AG08396 (cell line): ENCODE measurements at regions not wholly inside any gene's neighbourhood (a gene's known extent, or its start where the extent isn't known, plus 50 kb on each side); places are given as distances from the start of the nearest gene placed in this dataset.
"Not testable (repeated sequence)": the region's sequence is repeated elsewhere in the genome, so short reads cannot be mapped to it uniquely, and the experiment has no call there.

Experiments
- DNase-seq: peaks from one replicate; pipeline ENCODE4 v3.0.0; 2012; ENCODE audit warnings: low spot score, mixed read lengths

GRCh38 chr15:35695003-35695402 is 149.0 kb upstream of the DPH6 start:
- DNase-seq = no peak

DNA sequence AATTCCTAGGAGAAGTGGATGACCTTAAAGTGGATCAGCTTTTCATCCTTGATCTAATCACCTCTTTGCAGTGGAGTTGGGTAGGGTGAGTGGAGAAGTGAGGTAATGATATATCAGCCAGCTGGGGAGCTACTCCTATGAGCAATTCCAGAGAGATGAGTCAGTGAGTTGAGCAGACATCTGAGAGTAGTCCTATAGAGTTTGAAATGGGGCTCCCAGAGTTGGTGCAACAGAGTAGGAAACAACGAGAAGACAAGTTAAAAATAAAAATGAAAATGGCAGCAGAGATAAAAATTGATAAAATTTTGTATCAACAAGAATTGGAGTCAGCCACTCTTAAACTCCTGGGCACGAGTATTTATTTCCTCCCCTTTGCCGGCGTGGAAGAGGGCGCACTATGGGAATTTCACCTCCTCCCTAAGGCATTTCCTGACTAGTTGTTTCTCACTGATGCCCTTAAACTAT is 150.8 kb upstream of the DPH6 start:
- peak; percentile 38 for DNase-seq

- peak; percentile 41 for DNase-seq
These were observed 151.8 kb upstream of the DPH6 start for GRCh38 chr15:35697549-35698299.

GRCh38 chr15:35698331-35698730 is 152.4 kb upstream of the DPH6 start:
- no peak for DNase-seq

- DNase-seq = no peak
These were observed 153.1 kb upstream of the DPH6 start for GRCh38 chr15:35698966-35699575.

DNA sequence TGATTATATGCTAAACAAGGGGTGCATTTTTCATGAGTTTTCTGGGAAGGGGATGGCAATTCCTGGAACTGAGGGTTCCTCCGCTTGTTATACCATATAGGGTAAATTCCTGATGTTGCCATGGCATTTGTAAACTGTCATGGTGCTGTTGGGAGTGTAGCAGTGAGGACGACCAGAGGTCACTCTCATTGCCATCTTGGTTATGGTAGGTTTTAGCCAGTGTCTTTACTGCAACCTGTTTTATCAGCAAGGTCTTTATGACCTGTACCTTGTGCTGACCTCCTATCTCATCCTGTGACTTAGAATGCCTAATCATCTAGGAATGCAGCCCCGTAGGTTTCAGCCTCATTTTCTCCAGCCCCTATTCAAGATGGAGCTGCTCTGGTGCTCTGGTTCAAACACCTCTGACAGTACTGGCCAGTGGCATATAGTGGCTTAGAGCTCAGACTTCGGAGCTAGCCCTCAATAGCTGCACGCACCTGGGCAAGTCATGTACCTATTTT is 154.2 kb upstream of the DPH6 start:
- not testable (repeated sequence) for DNase-seq

DNA sequence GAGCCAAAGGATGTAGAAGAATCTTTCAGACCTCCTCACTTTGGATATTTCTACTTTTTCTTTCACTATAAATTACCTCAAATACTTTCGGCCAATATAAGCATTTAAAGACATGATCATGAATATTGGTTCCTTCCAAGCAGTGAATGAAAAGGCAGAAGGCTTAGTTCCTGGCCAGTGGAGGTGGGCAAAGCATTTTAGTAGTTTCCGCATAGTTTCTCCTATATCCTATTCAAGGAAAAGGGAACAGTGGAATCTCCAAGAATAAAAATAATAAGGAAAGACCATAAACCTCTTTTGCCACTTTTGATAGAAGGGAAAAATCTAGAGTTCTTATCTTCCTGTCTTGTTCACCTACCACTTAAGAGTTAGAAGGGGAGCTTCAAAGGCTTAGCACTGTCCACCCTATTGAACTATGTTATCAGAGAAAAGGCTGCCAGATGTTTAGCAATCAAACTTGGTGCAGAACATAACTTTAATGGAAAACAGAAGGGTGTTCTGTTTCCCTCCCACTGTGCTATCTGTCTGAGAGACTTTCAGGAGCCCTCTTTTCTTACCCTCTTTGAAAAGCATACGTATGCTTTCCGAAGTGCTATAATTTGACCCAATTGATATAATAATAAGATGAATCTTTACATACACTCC is 155.6 kb upstream of the DPH6 start:
- DNase-seq = no peak

GRCh38 chr15:35702946-35703495 is 157.1 kb upstream of the DPH6 start:
- DNase-seq = no peak

DNA sequence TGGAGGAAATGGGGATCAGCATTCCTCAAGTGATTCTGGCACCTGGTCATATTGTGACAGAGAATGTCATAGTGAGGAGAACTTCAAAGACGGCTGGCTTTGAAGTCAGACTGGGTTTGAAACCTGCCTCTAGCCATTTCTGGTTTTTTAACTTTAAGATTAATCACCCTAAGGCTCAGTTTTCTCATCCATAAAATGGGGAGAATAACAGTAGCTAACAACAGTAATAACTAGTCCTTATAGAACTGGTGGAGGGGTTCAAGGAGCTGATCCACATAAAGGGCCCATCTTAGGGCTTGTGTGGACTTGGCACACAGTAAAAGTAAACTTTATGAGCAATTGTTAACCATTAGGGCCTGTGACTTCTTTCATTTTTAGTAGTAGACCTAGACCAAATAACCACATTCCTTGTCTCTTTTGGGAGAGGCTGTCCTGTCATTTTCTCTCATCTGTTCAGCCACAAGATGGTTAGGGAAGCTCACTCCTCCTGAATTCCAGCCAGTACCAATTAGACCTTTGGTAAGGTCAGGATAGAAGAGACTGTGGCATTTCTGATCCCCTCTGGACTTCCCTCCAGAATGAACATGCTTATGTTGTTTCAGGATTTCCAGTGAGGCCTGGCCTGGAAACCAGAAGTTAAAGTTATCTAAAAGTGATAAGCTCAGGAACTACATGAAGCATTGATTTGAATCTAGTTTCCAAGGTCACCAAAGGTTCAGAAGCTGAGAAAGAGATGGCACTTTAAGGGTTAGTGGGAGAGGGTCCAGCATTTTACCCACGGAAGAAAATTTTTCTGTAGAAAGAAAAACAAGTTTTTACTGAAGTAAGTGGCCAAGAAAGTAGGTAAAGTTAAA is 159.3 kb upstream of the DPH6 start:
- DNase-seq = no peak

- no peak for DNase-seq
These were observed 160.1 kb upstream of the DPH6 start for GRCh38 chr15:35705884-35706585.

- no peak for DNase-seq
These were observed 167.0 kb upstream of the DPH6 start for GRCh38 chr15:35712956-35713355.

- no peak for DNase-seq
These were observed 167.8 kb upstream of the DPH6 start for GRCh38 chr15:35713733-35714132.

DNA sequence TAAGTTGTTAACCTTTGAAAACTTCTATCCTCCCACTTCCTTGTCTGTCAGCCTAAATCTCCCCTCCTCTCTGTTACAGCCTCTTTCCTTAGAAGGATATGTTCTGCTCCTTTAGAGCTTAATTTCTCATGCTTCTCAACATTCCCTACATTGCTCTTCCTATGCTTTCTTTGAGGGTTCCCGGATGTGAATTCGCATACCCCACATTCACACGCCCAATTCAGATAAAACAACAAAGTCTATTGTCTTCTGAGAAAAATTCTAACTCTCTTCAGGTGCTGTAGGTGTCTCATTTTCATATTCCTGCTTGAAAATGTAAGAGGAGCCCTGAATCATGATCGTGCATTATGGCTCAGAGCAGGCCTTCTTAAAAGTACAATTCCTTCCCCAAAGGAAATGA is 171.8 kb upstream of the DPH6 start:
- DNase-seq = no peak

- no peak for DNase-seq
These were observed 174.1 kb upstream of the DPH6 start for GRCh38 chr15:35720019-35720418.

DNA sequence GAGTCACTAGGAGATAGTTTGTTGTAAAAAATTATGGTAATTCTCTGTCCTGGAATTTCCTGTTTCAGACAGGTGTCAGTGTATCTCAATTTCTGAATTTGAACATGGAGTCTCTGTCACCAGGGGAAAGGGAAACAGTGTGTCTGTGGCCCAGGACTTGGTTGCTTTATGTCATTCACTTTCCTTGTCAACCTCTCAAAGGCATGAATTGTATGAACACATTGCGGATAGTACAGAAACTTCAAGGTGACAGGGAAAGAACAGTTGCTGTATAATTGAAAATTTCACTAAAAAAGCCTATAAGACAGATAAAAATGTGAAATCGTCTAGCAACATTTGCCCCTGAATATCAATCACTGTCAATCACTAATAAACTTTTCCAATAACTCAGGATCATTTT is 175.0 kb upstream of the DPH6 start:
- DNase-seq = no peak

GRCh38 chr15:35721751-35722150 is 175.8 kb upstream of the DPH6 start:
- DNase-seq = no peak

DNA sequence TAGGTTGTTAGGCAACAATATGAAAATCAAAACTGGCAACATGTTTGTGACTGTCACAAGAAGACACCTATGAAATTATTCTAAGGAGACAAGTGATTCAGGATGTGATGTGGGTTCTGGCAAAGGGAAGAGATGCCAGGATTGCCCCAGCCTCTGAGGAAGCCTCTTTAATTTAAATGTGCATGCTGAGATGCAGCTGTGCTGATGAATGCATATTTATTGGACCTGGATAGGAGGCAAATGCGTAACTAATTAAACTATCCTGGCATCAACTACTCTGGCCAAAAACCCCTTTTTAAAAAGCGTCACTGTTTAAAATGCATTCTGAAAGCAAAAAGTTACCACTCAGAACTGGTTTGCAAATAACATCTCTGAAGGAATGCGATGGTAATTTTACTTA is 176.5 kb upstream of the DPH6 start:
- DNase-seq = no peak

DNA sequence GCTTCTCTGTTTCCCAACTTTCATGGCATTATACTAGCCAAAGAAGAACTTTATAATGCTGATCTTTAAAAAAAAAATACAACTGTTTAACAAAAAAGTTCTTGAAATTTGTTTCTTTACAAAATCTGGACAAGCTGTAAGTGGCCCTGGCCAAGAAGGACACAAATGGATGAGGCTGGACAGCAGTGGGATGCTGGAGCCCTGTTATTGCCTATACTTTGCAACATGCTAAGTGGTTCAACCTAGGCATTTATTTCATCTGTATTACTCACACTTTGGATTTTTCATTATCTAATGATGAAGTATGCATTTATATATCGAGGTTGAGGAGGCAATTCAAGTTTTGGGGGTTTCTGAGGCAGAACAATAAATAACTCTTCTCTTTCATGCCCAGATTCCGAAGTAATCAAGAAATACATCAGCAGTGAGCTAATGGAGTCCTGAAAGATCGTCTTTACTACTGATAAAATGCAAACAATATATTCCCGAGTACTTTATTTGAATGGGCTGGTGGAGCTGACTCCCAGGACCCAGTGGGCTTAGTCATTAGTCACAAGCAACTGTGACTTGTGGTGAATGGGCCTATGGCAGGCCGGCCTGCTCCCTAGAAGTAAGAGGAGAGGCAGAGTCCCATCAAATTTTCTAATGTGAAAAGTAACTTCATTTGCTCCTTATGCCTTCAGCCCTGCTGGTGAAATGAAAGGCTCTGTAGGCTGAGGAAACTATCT is 177.3 kb upstream of the DPH6 start:
- DNase-seq = no peak

DNA sequence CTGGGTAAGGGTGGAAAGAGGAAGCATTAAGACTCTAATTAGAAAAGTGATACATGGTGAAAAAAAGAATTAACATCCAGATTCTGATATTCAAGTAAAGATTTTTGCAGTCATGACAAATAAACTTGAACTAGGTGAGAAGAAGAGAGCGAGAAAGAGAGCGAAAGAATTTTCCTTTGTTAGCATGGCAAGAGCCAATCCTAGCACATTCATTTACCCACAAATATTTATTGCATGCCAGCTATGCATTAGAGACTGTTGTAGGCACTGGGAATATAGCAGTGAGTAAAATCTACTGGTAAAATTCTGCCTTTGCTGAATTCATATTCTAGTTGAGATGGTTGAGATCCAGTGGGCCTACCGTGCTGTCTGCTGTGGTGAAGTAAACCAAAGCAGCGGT is 177.9 kb upstream of the DPH6 start:
- no peak for DNase-seq

DNA sequence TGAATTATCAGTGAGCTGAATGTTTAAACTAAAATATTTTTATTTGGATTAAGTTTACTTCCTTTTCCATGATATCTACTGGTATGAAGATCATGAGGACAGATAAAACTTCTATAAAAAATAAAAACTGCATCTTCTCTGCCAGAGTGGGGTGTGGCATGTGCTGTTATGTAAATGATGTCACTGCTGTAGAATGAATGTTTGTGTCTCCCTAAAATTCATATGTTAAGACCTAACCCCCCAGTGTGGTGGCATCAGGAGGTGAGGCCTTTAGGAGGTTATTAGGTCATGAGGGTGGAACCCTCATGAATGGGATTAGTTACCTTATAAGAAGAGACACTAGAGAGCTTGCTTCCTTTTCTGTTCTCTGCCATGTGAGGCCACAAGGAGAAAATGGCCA is 178.7 kb upstream of the DPH6 start:
- DNase-seq = no peak

DNA sequence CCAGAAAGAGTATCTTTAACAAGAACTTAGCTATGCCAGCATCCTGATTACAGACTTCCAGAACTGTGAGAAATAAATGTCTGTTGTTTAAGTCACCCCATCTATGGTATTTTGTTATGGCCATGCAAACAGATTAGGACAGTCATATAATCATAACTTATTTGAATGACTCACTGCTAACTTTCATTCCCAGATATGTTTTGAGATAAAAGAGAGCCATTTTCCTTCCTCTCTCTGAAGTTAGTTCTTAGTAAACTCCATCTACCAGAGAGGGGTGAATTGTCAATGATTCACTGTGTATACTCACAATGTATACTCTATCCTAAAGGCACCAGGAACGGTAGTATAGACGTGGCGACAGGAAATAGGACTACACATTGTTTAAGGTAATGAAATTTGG is 179.4 kb upstream of the DPH6 start:
- DNase-seq = peak; percentile 28
